ENCODE measurements at regions not wholly inside any gene's neighbourhood (a gene's known extent, or its start where the extent isn't known, plus 50 kb on each side); places are given as distances from the start of the nearest gene placed in this dataset.

- DNase-seq = no peak
- TF ChIP-seq CTCF (IDR thresholded peaks at IDR 0.05) = no peak
- Histone ChIP-seq H3K27ac (no peak overlapping the region), H3K9me3 (peaks cover 0 to 8% (median 0%) of the 10 kb centered on the region in 3 donors), H3K4me1 (no peaks in the 10 kb centered on the region), H3K27me3 (no peaks in the 10 kb centered on the region), H3K36me3 (no peaks in the 10 kb centered on the region), H3K4me3 (no peak overlapping the region)
- intact Hi-C loops (cut with DNase I; ENCODE audit: low total_unique reads) = no loop called here
Observed at GRCh38 chr9:79236466-79236865, 335.3 kb upstream of the TLE4 start.

GRCh38 chr9:79237861-79238260 is 333.9 kb upstream of the TLE4 start:
- Histone ChIP-seq H3K27ac (no peak overlapping the region), H3K4me3 (no peak overlapping the region), H3K27me3 (no peaks in the 10 kb centered on the region), H3K36me3 (no peaks in the 10 kb centered on the region), H3K9me3 (no peaks in the 10 kb centered on the region), H3K4me1 (no peaks in the 10 kb centered on the region)
- DNase-seq = no peak
- intact Hi-C loops (cut with DNase I; ENCODE audit: low total_unique reads) = no loop called here
- TF ChIP-seq CTCF (IDR thresholded peaks at IDR 0.05) = no peak

DNA sequence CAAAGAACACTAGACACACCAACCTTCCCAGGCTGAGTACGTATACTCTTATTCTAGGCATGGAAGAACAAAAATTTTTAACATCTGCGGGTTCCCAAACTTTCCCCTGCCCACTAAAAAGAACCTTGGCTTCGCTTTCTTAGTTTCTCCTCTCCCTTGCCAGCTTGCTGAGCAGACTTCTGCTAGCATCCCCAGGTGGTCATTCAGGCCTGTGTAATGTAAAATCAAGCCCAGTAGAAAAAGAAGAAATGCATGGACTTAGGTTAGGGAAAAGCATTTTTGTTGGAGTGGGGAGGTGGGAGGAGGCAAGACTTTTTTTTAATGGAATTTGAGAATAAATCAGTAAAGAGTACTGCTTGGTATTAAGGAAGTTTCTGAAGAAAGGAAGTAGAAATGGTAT is 331.0 kb upstream of the TLE4 start:
- no peak for TF ChIP-seq CTCF (IDR thresholded peaks at IDR 0.05)
- H3K36me3 ChIP-seq = no peaks in the 10 kb centered on the region
- H3K27me3 ChIP-seq = no peaks in the 10 kb centered on the region
- H3K4me1 ChIP-seq = no peaks in the 10 kb centered on the region
- no peaks in the 10 kb centered on the region for H3K9me3 ChIP-seq
- no peak overlapping the region for H3K4me3 ChIP-seq
- no peak for DNase-seq
- intact Hi-C loops (cut with DNase I; ENCODE audit: low total_unique reads) = no loop called here
- no peak overlapping the region for H3K27ac ChIP-seq

DNA sequence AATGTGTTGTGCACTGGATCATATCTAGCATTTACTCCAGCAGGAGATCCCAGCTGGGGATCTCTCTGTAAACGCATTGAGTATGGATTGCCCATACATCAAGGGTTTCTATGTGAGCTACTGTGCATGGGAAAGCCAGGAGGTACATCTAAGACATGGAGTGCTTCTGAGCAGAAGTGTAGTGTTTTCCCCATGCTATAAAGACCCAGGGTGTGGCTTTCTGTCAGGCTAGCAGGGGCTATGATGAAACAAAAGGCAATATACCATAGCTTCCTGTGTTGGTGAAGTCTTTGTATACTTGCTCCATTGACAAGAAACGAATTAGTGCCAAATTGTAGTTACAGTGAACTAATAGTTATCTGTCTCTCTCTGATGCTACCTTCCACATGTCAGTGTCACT is 329.3 kb upstream of the TLE4 start:
- no peak for TF ChIP-seq CTCF (IDR thresholded peaks at IDR 0.05)
- H3K9me3 ChIP-seq = no peaks in the 10 kb centered on the region

GRCh38 chr9:79246170-79246569 is 325.6 kb upstream of the TLE4 start:
- intact Hi-C loops (cut with DNase I; ENCODE audit: low total_unique reads) = no loop called here
- H3K9me3 ChIP-seq = no peaks in the 10 kb centered on the region
- no peaks in the 10 kb centered on the region for H3K36me3 ChIP-seq
- no peaks in the 10 kb centered on the region for H3K27me3 ChIP-seq
- H3K4me1 ChIP-seq = no peaks in the 10 kb centered on the region
- TF ChIP-seq CTCF (IDR thresholded peaks at IDR 0.05) = no peak
- no peak for DNase-seq
- no peak overlapping the region for H3K27ac ChIP-seq
- H3K4me3 ChIP-seq = no peak overlapping the region

More for the DNA sequence above, 329.3 kb upstream of the TLE4 start:
- no peaks in the 10 kb centered on the region for H3K27me3 ChIP-seq
- no peaks in the 10 kb centered on the region for H3K4me1 ChIP-seq
- H3K4me3 ChIP-seq = no peak overlapping the region
- H3K27ac ChIP-seq = no peak overlapping the region
- intact Hi-C loops (cut with DNase I; ENCODE audit: low total_unique reads) = no loop called here
- no peaks in the 10 kb centered on the region for H3K36me3 ChIP-seq
- DNase-seq = no peak

DNA sequence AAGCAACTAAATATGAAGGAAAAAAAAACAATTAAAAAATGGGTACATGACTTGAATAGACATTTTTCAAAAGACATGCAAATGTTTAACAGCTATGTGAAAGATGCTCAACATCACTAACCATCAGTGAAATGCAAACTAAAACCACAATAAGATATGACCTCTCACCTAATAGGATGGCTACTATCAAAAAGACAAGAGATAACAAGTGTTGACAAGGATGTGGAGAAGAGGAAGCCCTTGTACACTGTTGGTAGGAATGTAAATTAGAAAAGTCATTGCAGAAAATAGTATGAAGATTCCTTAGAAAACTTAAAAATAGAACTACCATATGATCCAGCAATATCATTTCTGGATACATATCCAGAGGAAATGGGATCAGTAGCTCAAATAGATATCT is 324.7 kb upstream of the TLE4 start:
- no peak for TF ChIP-seq CTCF (IDR thresholded peaks at IDR 0.05)
- H3K36me3 ChIP-seq = no peaks in the 10 kb centered on the region
- no peaks in the 10 kb centered on the region for H3K9me3 ChIP-seq
- no peaks in the 10 kb centered on the region for H3K4me1 ChIP-seq
- H3K27me3 ChIP-seq = no peaks in the 10 kb centered on the region
- no peak for DNase-seq
- intact Hi-C loops (cut with DNase I; ENCODE audit: low total_unique reads) = no loop called here
- H3K27ac ChIP-seq = no peak overlapping the region
- H3K4me3 ChIP-seq = no peak overlapping the region
